ENCODE measurements at regions not wholly inside any gene's neighbourhood (a gene's known extent, or its start where the extent isn't known, plus 50 kb on each side); places are given as distances from the start of the nearest gene placed in this dataset.
"Not testable (repeated sequence)": the region's sequence is repeated elsewhere in the genome, so short reads cannot be mapped to it uniquely, and the experiment has no call there.

GRCh38 chr16:29114989-29115801, 130.3 kb downstream of the LAT start:
- H3K36me3 ChIP-seq (ENCODE audit: control insufficient read depth, insufficient read depth, low read length); H3K27me3 ChIP-seq (ENCODE audit: control insufficient read depth, insufficient read depth, low read length); H3K4me3 ChIP-seq (ENCODE audit: low read depth, low read length): not testable (repeated sequence)
- DNase-seq (ENCODE audit: low read depth) = peak; percentile 10
- TF ChIP-seq, protein P1, sequence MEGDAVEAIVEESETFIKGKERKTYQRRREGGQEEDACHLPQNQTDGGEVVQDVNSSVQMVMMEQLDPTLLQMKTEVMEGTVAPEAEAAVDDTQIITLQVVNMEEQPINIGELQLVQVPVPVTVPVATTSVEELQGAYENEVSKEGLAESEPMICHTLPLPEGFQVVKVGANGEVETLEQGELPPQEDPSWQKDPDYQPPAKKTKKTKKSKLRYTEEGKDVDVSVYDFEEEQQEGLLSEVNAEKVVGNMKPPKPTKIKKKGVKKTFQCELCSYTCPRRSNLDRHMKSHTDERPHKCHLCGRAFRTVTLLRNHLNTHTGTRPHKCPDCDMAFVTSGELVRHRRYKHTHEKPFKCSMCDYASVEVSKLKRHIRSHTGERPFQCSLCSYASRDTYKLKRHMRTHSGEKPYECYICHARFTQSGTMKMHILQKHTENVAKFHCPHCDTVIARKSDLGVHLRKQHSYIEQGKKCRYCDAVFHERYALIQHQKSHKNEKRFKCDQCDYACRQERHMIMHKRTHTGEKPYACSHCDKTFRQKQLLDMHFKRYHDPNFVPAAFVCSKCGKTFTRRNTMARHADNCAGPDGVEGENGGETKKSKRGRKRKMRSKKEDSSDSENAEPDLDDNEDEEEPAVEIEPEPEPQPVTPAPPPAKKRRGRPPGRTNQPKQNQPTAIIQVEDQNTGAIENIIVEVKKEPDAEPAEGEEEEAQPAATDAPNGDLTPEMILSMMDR (IDR thresholded peaks at IDR 0.05; ENCODE audit: insufficient read depth, low read length, poor library complexity, severe bottlenecking) = peak; percentile 69

DNA sequence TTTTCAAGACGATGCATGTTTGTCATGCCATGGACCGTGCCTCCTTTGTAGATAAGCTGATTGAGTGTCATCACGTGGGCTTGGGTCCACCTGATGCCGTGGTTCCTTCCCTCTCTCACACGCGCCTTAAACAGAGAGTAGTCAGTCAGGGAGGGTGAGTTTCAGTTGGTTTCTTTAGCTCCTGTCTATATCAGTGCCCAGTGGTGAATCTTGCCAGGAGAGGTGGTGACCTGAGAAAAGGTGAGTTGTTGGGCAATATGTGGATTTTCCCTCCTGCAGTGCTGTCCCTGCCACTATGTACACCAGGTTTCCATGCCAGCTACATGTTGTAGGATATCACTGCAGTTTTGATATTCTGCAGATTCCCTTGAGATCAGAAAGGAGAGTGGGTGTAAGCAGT, 129.7 kb downstream of the LAT start:
- H3K27me3 ChIP-seq (ENCODE audit: control insufficient read depth, insufficient read depth, low read length) = no peaks in the 10 kb centered on the region
- TF ChIP-seq, protein P1 (IDR thresholded peaks at IDR 0.05; ENCODE audit: insufficient read depth, low read length, poor library complexity, severe bottlenecking) = no peak

DNA sequence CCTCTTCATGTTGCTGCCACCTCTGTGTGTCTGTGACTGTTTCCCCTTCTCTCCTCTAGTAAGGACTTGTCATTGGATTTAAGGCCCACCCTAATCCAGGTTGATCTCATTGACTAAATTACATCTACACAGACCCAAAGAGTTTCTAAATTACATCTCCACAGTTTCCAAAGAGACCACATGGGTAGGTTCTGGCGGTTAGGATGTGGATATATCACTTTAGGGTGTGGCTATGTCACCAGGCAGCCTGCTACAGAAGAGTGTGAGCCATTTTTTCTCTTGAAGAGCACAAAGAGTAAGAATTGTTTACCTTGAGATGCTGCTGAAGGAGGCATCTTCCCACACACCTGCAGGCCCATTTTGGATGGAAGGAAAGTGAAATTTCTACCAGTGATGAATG, 128.6 kb downstream of the LAT start:
- not testable (repeated sequence) for H3K27me3 ChIP-seq (ENCODE audit: control insufficient read depth, insufficient read depth, low read length); DNase-seq (ENCODE audit: low read depth); H3K36me3 ChIP-seq (ENCODE audit: control insufficient read depth, insufficient read depth, low read length); H3K4me3 ChIP-seq (ENCODE audit: low read depth, low read length)

More for the DNA sequence above, 129.7 kb downstream of the LAT start:
- Histone ChIP-seq H3K4me3 (ENCODE audit: low read depth, low read length) (no peak overlapping the region), H3K36me3 (ENCODE audit: control insufficient read depth, insufficient read depth, low read length) (no peaks in the 10 kb centered on the region)
- no peak for DNase-seq (ENCODE audit: low read depth)

- Histone ChIP-seq H3K36me3 (ENCODE audit: control insufficient read depth, insufficient read depth, low read length) (no peaks in the 10 kb centered on the region), H3K27me3 (ENCODE audit: control insufficient read depth, insufficient read depth, low read length) (no peaks in the 10 kb centered on the region), H3K4me3 (ENCODE audit: low read depth, low read length) (no peak overlapping the region)
- TF ChIP-seq, protein P1 (IDR thresholded peaks at IDR 0.05; ENCODE audit: insufficient read depth, low read length, poor library complexity, severe bottlenecking) = peak; percentile 10
- no peak for DNase-seq (ENCODE audit: low read depth)
Observed at GRCh38 chr16:29112755-29113347, 128.0 kb downstream of the LAT start.

DNA sequence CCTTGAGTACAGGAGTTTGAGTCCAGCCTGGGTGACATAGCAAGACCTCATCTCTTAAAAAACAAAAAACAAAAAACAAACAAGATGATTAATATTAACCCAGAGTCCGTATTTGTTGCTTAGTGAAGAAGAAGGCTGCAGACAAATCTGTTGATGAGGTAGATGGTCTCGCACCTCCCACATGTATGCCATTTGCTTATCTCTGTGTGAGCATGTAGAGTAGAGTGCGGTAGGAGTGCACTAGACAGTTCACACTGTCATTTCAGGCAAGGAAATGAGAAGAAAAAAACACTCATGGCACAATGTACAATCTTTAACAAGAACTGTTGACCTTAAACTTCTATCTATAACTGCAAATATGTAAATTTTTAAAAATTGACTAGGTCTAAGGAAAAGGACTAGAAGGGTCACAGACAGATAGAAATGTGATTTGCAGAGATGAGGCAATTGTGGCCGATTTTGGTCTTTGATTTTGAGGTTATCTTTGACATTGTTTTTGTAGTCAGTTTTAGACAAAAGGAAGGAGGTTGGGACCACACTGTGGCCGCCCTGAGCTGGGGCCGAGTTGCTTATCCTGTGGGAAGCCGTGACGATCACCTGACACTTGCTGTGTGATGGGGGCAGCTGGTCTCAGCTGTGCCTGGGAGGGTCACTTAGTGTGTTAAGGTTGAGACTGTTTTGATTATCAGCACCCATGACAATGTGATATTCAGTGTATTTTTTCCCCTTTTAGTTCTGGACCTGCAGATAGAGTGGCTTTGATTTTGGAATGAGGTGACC, 127.2 kb downstream of the LAT start:
- H3K4me3 ChIP-seq (ENCODE audit: low read depth, low read length); H3K36me3 ChIP-seq (ENCODE audit: control insufficient read depth, insufficient read depth, low read length); H3K27me3 ChIP-seq (ENCODE audit: control insufficient read depth, insufficient read depth, low read length): not testable (repeated sequence)

DNA sequence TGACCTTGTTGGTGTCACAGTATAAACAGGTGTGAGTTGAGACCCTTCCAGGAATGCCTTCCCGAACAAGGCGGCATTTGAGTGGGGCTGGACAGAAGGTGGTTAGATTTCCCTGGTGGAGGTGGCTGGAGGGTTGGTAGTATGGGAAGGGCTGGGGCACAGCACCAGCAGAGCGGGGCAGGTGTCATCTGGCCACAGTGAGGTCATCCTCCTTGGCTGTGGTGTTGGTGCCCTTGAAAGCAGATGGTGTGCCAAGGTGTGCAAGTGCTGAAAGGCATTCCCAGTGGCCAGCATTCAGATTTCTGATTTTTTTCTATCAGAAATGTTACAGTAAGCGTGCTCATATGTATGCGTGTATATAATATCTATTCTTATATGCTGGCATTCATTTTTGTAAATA, 126.6 kb downstream of the LAT start:
- TF ChIP-seq, protein P1 (IDR thresholded peaks at IDR 0.05; ENCODE audit: insufficient read depth, low read length, poor library complexity, severe bottlenecking) = no peak
- peaks cover 6% of the 10 kb centered on the region for H3K27me3 ChIP-seq (ENCODE audit: control insufficient read depth, insufficient read depth, low read length)
- no peaks in the 10 kb centered on the region for H3K36me3 ChIP-seq (ENCODE audit: control insufficient read depth, insufficient read depth, low read length)
- no peak for DNase-seq (ENCODE audit: low read depth)
- H3K4me3 ChIP-seq (ENCODE audit: low read depth, low read length) = no peak overlapping the region

More for the DNA sequence above, 127.2 kb downstream of the LAT start:
- DNase-seq (ENCODE audit: low read depth) = not testable (repeated sequence)

DNA sequence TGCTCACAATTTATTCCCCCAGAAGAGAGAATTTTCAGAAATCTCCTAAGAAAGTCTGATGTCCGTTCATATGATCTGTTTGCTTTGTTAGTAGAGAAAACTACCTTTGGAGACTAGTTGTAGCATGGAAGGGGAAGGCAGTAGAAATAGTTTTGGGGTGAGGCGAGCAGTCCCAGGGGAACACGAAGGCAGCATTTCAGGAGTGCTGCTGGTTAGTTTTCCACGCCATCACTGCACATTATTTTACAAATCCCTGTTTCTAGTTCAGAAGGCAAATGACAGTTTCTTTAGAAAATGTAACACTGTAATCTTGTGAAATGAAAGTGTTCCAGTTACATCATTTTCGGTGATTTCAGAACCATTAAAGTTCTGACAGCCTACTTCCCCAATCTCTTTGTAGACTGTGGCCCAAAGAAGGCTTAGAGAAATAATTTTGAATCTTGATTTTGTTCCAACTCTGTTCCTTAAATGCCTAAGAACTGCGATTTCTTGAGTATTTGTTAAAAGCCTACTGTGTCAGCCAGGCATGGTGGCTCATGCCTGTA, 123.8 kb downstream of the LAT start:
- not testable (repeated sequence) for H3K27me3 ChIP-seq (ENCODE audit: control insufficient read depth, insufficient read depth, low read length)

More for the DNA sequence above, 123.8 kb downstream of the LAT start:
- not testable (repeated sequence) for H3K4me3 ChIP-seq (ENCODE audit: low read depth, low read length); DNase-seq (ENCODE audit: low read depth); H3K36me3 ChIP-seq (ENCODE audit: control insufficient read depth, insufficient read depth, low read length)
